SK-N-SH (cell line): ENCODE measurements at regions not wholly inside any gene's neighbourhood (a gene's known extent, or its start where the extent isn't known, plus 50 kb on each side); places are given as distances from the start of the nearest gene placed in this dataset.

ENCODE experiments used
- CTCF ChIP-seq: fragments of 200-600 bp; sonication (generic); IDR thresholded peaks from 2 replicates; pipeline ENCODE4 v1.6.1; 2017; ENCODE audit warnings: antibody characterized with exemption, mild to moderate bottlenecking, moderate library complexity
- EZH2phosphoT487 ChIP-seq: fragments of 200-600 bp; sonication (generic); IDR thresholded peaks from 2 replicates; pipeline ENCODE4 v1.6.1; 2017; ENCODE audit warnings: low read depth, mixed run types, mild to moderate bottlenecking, antibody characterized with exemption, moderate library complexity, borderline replicate concordance
- FOXM1 ChIP-seq: IDR thresholded peaks from 2 replicates; pipeline ENCODE4 v1.4.0; 2012; ENCODE audit warnings: low read depth, mild to moderate bottlenecking
- GABPA ChIP-seq: IDR thresholded peaks from 2 replicates; pipeline ENCODE4 v1.4.0; 2012; ENCODE audit warnings: low read depth, mild to moderate bottlenecking
- MXI1 ChIP-seq: IDR thresholded peaks from 2 replicates; pipeline ENCODE4 v1.6.1; 2012; ENCODE audit warnings: mild to moderate bottlenecking, low read depth, low read length, improper control_type of control experiment
- NFIC ChIP-seq: IDR thresholded peaks from 2 replicates; pipeline ENCODE4 v1.4.0; 2012; ENCODE audit warnings: borderline replicate concordance
- POLR2AphosphoS5 ChIP-seq: IDR thresholded peaks from 2 replicates; pipeline ENCODE4 v1.6.1; 2012; ENCODE audit warnings: low read depth, low read length
- RAD21 ChIP-seq: IDR thresholded peaks from 2 replicates; pipeline ENCODE4 v1.6.1; 2012; ENCODE audit warnings: mild to moderate bottlenecking, low read length
- RFX5 ChIP-seq: IDR thresholded peaks from 2 replicates; pipeline ENCODE4 v1.6.1; 2012; ENCODE audit warnings: mild to moderate bottlenecking, improper control_type of control experiment, low read length
- SMC3 ChIP-seq: IDR thresholded peaks from 2 replicates; pipeline ENCODE4 v1.6.1; 2012; ENCODE audit warnings: low read depth, low read length, improper control_type of control experiment
- USF1 ChIP-seq: IDR thresholded peaks from 2 replicates; pipeline ENCODE4 v1.4.0; 2012; ENCODE audit warnings: low read depth, borderline replicate concordance
- YY1 ChIP-seq: IDR thresholded peaks from 2 replicates; pipeline ENCODE4 v1.4.0; 2012; ENCODE audit warnings: low read depth, mild to moderate bottlenecking

GRCh38 chr9:32291370-32291769 lies 93.1 kb upstream of the ACO1 start:
- TF ChIP-seq CTCF: no peak
- TF ChIP-seq MXI1: no peak
- TF ChIP-seq POLR2AphosphoS5: no peak
- TF ChIP-seq SMC3: no peak
- no peak for TF ChIP-seq NFIC
- TF ChIP-seq USF1: no peak
- no peak for TF ChIP-seq EZH2phosphoT487
- TF ChIP-seq RAD21: no peak
- no peak for TF ChIP-seq GABPA
- TF ChIP-seq FOXM1: no peak
- no peak for TF ChIP-seq RFX5
- TF ChIP-seq YY1: no peak
